Progenitor cell of endocrine pancreas (in vitro differentiated cells): ENCODE measurements at regions not wholly inside any gene's neighbourhood (a gene's known extent, or its start where the extent isn't known, plus 50 kb on each side); places are given as distances from the start of the nearest gene placed in this dataset.

Source experiments
- DNase-seq: peaks from one replicate; pipeline ENCODE4 v3.0.0; 2021; ENCODE audit warnings: low spot score; ENCODE audit not compliant: unreplicated experiment
- H3K27ac Mint-ChIP-seq: 2 replicates; pipeline ENCODE4 v1.8.0; 2021; ENCODE audit warnings: mild to moderate bottlenecking, moderate library complexity, mixed read lengths
- H3K27me3 Mint-ChIP-seq: 2 replicates; pipeline ENCODE4 v1.8.0; 2021; ENCODE audit warnings: mixed read lengths
- H3K36me3 Mint-ChIP-seq: 2 replicates; pipeline ENCODE4 v1.8.0; 2022; ENCODE audit warnings: mixed read lengths; ENCODE audit not compliant: insufficient read depth
- H3K4me1 Mint-ChIP-seq: 2 replicates; pipeline ENCODE4 v1.8.0; 2021; ENCODE audit warnings: low read depth, mixed read lengths
- H3K4me3 Mint-ChIP-seq: 2 replicates; pipeline ENCODE4 v1.8.0; 2021; ENCODE audit warnings: low read depth, mild to moderate bottlenecking, moderate library complexity, mixed read lengths
- H3K9me3 Mint-ChIP-seq: 2 replicates; pipeline ENCODE4 v1.8.0; 2021; ENCODE audit warnings: low read depth, mixed read lengths
- TF ChIP-seq, protein P1 (sequence below): fragments of 200-600 bp; sonication (generic); IDR thresholded peaks from one replicate; pipeline ENCODE4 v1.5.0; 2021; ENCODE audit warnings: antibody characterized with exemption, mild to moderate bottlenecking; ENCODE audit not compliant: unreplicated experiment

DNA sequence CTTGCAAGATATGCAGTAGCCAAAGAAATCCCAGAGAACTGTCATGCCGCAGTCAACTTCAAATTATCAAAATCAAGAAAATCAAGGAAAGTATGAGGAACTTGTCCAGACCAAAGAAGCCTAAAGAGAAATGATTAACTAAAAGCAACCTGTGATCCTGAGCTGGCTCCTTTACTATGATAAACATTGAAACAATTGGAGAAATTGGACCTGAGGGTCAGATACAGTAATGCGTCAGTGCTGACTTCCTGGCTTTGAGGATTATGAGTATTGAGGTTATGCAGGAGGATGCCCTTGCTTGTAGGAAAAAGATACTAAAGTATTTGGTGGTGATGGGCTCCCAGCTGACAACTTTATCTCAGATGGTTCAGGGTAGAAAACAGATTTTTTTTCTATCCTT is 324.7 kb upstream of the AKR1E2 start:
- TF ChIP-seq, protein P1, sequence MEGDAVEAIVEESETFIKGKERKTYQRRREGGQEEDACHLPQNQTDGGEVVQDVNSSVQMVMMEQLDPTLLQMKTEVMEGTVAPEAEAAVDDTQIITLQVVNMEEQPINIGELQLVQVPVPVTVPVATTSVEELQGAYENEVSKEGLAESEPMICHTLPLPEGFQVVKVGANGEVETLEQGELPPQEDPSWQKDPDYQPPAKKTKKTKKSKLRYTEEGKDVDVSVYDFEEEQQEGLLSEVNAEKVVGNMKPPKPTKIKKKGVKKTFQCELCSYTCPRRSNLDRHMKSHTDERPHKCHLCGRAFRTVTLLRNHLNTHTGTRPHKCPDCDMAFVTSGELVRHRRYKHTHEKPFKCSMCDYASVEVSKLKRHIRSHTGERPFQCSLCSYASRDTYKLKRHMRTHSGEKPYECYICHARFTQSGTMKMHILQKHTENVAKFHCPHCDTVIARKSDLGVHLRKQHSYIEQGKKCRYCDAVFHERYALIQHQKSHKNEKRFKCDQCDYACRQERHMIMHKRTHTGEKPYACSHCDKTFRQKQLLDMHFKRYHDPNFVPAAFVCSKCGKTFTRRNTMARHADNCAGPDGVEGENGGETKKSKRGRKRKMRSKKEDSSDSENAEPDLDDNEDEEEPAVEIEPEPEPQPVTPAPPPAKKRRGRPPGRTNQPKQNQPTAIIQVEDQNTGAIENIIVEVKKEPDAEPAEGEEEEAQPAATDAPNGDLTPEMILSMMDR: no peak
- Mint-ChIP-seq H3K27me3 (no peaks in the 10 kb centered on the region), H3K4me3 (no peak overlapping the region), H3K27ac (no peak overlapping the region), H3K36me3 (no peaks in the 10 kb centered on the region), H3K4me1 (peaks cover 9% of the 10 kb centered on the region), H3K9me3 (no peaks in the 10 kb centered on the region)
- no peak for DNase-seq

DNA sequence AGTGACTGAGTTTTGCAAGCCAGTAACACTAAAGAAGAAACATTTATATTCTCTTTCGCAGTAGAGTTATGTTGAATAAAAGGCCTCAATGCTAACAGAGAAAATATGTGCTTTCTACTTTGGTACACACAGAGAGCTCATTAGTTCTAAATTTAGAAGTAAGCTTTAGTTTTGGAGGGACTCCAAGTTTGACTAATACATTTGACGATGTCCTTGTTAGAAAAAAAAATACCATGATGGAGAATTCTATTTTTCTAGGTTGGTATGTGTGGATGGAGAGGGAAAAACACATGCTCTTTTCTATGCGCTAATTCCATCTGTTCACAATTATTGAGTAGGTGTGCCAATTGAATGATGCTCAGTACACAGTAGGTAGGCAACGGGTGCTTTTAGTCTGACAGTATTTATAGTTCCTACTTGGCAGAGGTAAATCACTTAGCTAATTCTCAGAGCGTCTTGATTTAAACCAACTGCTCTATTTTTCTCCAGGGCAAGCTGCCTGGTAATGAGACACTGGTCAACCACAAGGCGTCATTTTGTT is 327.2 kb upstream of the AKR1E2 start:
- H3K27ac Mint-ChIP-seq: no peak overlapping the region
- no peaks in the 10 kb centered on the region for H3K9me3 Mint-ChIP-seq
- peaks cover 9% of the 10 kb centered on the region for H3K4me1 Mint-ChIP-seq
- DNase-seq: no peak
- TF ChIP-seq, protein P1: no peak
- no peaks in the 10 kb centered on the region for H3K36me3 Mint-ChIP-seq
- no peak overlapping the region for H3K4me3 Mint-ChIP-seq
- H3K27me3 Mint-ChIP-seq: no peaks in the 10 kb centered on the region

DNA sequence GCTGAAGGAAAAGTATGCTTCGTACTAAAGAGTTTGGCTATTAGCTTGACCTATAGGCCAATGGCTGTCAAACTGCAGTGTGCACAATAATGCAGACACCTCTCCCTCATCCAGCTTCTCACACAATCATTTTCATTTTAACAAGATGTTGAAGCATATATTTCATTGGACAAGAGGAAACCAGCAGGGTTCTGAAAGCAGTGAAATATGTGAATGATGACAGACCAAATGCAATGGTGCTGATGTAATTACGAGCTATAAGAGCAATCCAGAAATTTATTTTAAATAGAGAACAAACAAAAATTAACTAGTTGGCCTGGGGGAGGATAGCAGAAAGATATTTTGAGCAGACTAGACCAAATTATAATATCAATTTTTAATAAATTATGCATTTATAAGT is 331.5 kb upstream of the AKR1E2 start:
- DNase-seq: no peak
- no peaks in the 10 kb centered on the region for H3K27me3 Mint-ChIP-seq
- no peaks in the 10 kb centered on the region for H3K4me1 Mint-ChIP-seq
- H3K36me3 Mint-ChIP-seq: no peaks in the 10 kb centered on the region
- H3K4me3 Mint-ChIP-seq: no peak overlapping the region
- H3K27ac Mint-ChIP-seq: no peak overlapping the region
- TF ChIP-seq, protein P1: no peak
- peaks cover 9% of the 10 kb centered on the region for H3K9me3 Mint-ChIP-seq

DNA sequence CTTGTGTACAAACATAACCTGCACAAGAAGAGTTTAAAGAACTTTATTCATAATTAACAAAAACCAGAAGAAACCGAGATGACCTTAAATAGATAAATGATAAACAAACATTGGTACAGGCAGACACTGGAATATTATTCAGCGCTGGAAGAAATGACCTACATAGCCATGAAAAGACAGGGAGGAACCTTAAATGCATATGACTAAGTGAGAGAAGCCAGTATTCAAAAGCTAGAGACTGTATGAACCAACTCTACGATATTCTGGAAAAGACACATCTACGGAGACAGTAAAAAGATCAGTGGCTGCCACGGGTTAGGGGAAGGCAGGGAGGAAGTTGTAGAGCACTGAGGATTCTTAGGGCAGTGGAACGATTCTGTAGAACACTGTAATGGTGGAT is 333.8 kb upstream of the AKR1E2 start:
- peaks cover 12% of the 10 kb centered on the region for H3K9me3 Mint-ChIP-seq
- no peaks in the 10 kb centered on the region for H3K36me3 Mint-ChIP-seq
- H3K27ac Mint-ChIP-seq: no peak overlapping the region
- H3K4me1 Mint-ChIP-seq: no peaks in the 10 kb centered on the region
- no peak for DNase-seq
- H3K27me3 Mint-ChIP-seq: peaks cover 3% of the 10 kb centered on the region
- H3K4me3 Mint-ChIP-seq: no peak overlapping the region
- TF ChIP-seq, protein P1: no peak

DNA sequence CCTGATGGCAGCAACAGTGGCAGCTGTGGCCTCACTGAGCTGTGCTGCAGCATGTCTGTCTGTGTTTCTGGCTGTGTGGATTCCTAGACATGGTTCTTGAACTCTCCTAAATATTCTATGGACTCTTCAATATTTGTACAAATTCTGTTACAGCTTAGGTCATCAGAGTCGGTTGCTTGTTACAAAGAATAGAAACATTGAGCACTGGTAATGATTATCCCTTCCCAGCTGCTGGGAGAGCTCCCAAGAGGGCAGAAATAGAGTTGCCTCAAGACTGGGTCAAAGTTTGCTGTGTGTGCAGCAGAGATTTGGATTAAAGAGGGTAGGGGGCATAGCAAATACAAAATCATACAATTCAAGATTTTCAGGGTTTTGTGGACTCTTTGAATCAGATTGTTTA is 337.1 kb upstream of the AKR1E2 start:
- Mint-ChIP-seq H3K4me3 (no peak overlapping the region), H3K4me1 (no peaks in the 10 kb centered on the region), H3K9me3 (peaks cover 12% of the 10 kb centered on the region), H3K36me3 (no peaks in the 10 kb centered on the region), H3K27ac (no peak overlapping the region), H3K27me3 (peaks cover 6% of the 10 kb centered on the region)
- no peak for DNase-seq
- TF ChIP-seq, protein P1: no peak
